Liver (tissue), 8 donors: ENCODE measurements at regions not wholly inside any gene's neighbourhood (a gene's known extent, or its start where the extent isn't known, plus 50 kb on each side); places are given as distances from the start of the nearest gene placed in this dataset.
"Not testable (repeated sequence)": the region's sequence is repeated elsewhere in the genome, so short reads cannot be mapped to it uniquely, and the experiment has no call there.

ENCODE experiments used
- DNase-seq: peaks from one replicate; pipeline ENCODE4 v3.0.0-alpha.2; 2017; ENCODE audit warnings: low spot score
- H3K27ac ChIP-seq, 2 donors: one replicate each; pipeline ENCODE4 v1.7.0; 2013; ENCODE audit warnings: inconsistent platforms in 2 of 2, low read length in 2 of 2, control low read depth in 1 of 2, low read depth in 1 of 2, mild to moderate bottlenecking in 1 of 2
- H3K27me3 ChIP-seq, 4 donors: one replicate each; pipeline versions ENCODE4 v1.6.1 to v1.7.0; 2013; ENCODE audit warnings: low read length in 3 of 4, inconsistent platforms in 1 of 4, mild to moderate bottlenecking in 1 of 4, moderate library complexity in 1 of 4; ENCODE audit not compliant: control insufficient read depth in 4 of 4, insufficient read depth in 4 of 4
- H3K36me3 ChIP-seq, 4 donors: one replicate each; pipeline versions ENCODE4 v1.6.1 to v1.7.0; 2013; ENCODE audit warnings: low read length in 3 of 4, mild to moderate bottlenecking in 3 of 4, low read depth in 1 of 4, moderate library complexity in 1 of 4; ENCODE audit not compliant: control insufficient read depth in 4 of 4, insufficient read depth in 3 of 4
- H3K4me1 ChIP-seq, 4 donors: one replicate each; pipeline versions ENCODE4 v1.6.1 to v1.7.0; 2013; ENCODE audit warnings: low read length in 3 of 4, mild to moderate bottlenecking in 3 of 4, moderate library complexity in 1 of 4; ENCODE audit not compliant: control insufficient read depth in 4 of 4, insufficient read depth in 4 of 4
- H3K4me3 ChIP-seq, 3 donors: one replicate each; pipeline versions ENCODE4 v1.6.1 to v1.7.0; 2013; ENCODE audit warnings: low read length in 3 of 3, control low read depth in 1 of 3, low read depth in 1 of 3, mild to moderate bottlenecking in 1 of 3
- H3K9ac ChIP-seq, 2 donors: one replicate each; pipeline ENCODE4 v1.7.0; 2013; ENCODE audit warnings: low read length in 2 of 2, mild to moderate bottlenecking in 2 of 2, moderate library complexity in 2 of 2, control low read depth in 1 of 2, low read depth in 1 of 2
- H3K9me3 ChIP-seq, 4 donors: one replicate each; pipeline versions ENCODE4 v1.6.1 to v1.7.0; 2013; ENCODE audit warnings: low read length in 3 of 4; ENCODE audit not compliant: control insufficient read depth in 4 of 4
- EGR1 ChIP-seq, 2 donors: IDR thresholded peaks; 2 replicates each; pipeline ENCODE4 v1.6.1; 2016 to 2018; ENCODE audit warnings: antibody characterized with exemption in 2 of 2, low read depth in 2 of 2
- FOXA1 ChIP-seq: IDR thresholded peaks from 2 replicates; pipeline ENCODE4 v1.6.1; 2016; ENCODE audit warnings: antibody characterized with exemption
- FOXA2 ChIP-seq: IDR thresholded peaks from 2 replicates; pipeline ENCODE4 v1.6.1; 2016; ENCODE audit warnings: antibody characterized with exemption
- GABPA ChIP-seq, 2 donors: IDR thresholded peaks in 1 of 2; conservative IDR thresholded peaks in 1 of 2; 2 replicates each; pipeline ENCODE4 v1.6.1; 2016; ENCODE audit warnings: antibody characterized with exemption in 2 of 2, mild to moderate bottlenecking in 1 of 2, moderate library complexity in 1 of 2
- HNF4A ChIP-seq, 2 donors: conservative IDR thresholded peaks; 2 replicates each; pipeline ENCODE4 v1.6.1; 2016; ENCODE audit warnings: antibody characterized with exemption in 2 of 2, mild to moderate bottlenecking in 2 of 2
- JUND ChIP-seq, 2 donors: IDR thresholded peaks; 2 replicates each; pipeline ENCODE4 v1.6.1; 2016; ENCODE audit warnings: antibody characterized with exemption in 2 of 2
- NR2F2 ChIP-seq: IDR thresholded peaks from 2 replicates; pipeline ENCODE4 v1.6.1; 2016; ENCODE audit warnings: antibody characterized with exemption
- RAD21 ChIP-seq, 2 donors: IDR thresholded peaks; 2 replicates each; pipeline ENCODE4 v1.6.1; 2016; ENCODE audit warnings: antibody characterized with exemption in 2 of 2, mild to moderate bottlenecking in 2 of 2
- REST ChIP-seq: IDR thresholded peaks from 2 replicates; pipeline ENCODE4 v1.6.1; 2016; ENCODE audit warnings: antibody characterized with exemption, mild to moderate bottlenecking
- RXRA ChIP-seq, 2 donors: IDR thresholded peaks; 2 replicates each; pipeline ENCODE4 v1.6.1; 2017 to 2018; ENCODE audit warnings: antibody characterized with exemption in 2 of 2, mild to moderate bottlenecking in 1 of 2
- SP1 ChIP-seq: IDR thresholded peaks from 2 replicates; pipeline ENCODE4 v1.6.1; 2018; ENCODE audit warnings: antibody characterized with exemption, mild to moderate bottlenecking
- TAF1 ChIP-seq: conservative IDR thresholded peaks from 2 replicates; pipeline ENCODE4 v1.6.1; 2016; ENCODE audit warnings: antibody characterized with exemption, mild to moderate bottlenecking
- YY1 ChIP-seq: IDR thresholded peaks from 2 replicates; pipeline ENCODE4 v1.6.1; 2016; ENCODE audit warnings: antibody characterized with exemption, mild to moderate bottlenecking
- ZBTB33 ChIP-seq: IDR thresholded peaks from 2 replicates; pipeline ENCODE4 v1.6.1; 2016; ENCODE audit warnings: antibody characterized with exemption
- WGBS: extraction: QIAGEN DNeasy Blood & Tissue Kit; methylation state at CpG from one replicate; pipeline ENCODE4 v1.1.7; 2013; 5-methylcytosine and 5-hydroxymethylcytosine counted together
- TF ChIP-seq, protein P1 (sequence below): IDR thresholded peaks from 2 replicates; pipeline ENCODE4 v1.6.1; 2016; ENCODE audit warnings: antibody characterized with exemption
- TF ChIP-seq, protein P2 (sequence below): fragments of 150-350 bp; IDR thresholded peaks from 2 replicates; pipeline ENCODE4 v1.5.1; 2017; ENCODE audit warnings: improper control_type of control experiment, low read depth, low read length; ENCODE audit not compliant: missing input control
- donor health status: healthy.
- donor health status: healthy.
- donor health status: healthy.
- donor health status: healthy.
- donor health status: healthy.

- Histone ChIP-seq H3K9me3 (no peaks in the 10 kb centered on the region), H3K4me3 (no peak overlapping the region), H3K27ac (no peak overlapping the region), H3K9ac (no peak overlapping the region), H3K36me3 (no peaks in the 10 kb centered on the region), H3K4me1 (no peaks in the 10 kb centered on the region), H3K27me3 (peaks cover 0 to 3% (median 0%) of the 10 kb centered on the region in 4 donors)
- WGBS, result 31% methylated on average over 5 of the region's 5 CpGs
- TF ChIP-seq ZBTB33 (no peak), RXRA (IDR thresholded peaks at IDR 0.05) (no peak), HNF4A (conservative IDR thresholded peaks at IDR 0.05) (no peak), YY1 (no peak), TAF1 (no peak), JUND (IDR thresholded peaks at IDR 0.05) (no peak), SP1 (no peak), REST (no peak), FOXA1 (no peak), FOXA2 (no peak), NR2F2 (no peak), RAD21 (IDR thresholded peaks at IDR 0.05) (peak; percentile 61 to 68), GABPA (IDR thresholded peaks at IDR 0.05 in 1 of 2, conservative IDR thresholded peaks at IDR 0.05 in 1 of 2) (no peak), EGR1 (IDR thresholded peaks at IDR 0.05; ENCODE audit: low read depth in 2 of 2) (no peak)
- TF ChIP-seq, protein P1, sequence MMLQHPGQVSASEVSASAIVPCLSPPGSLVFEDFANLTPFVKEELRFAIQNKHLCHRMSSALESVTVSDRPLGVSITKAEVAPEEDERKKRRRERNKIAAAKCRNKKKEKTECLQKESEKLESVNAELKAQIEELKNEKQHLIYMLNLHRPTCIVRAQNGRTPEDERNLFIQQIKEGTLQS, result no peak
- TF ChIP-seq, protein P2, sequence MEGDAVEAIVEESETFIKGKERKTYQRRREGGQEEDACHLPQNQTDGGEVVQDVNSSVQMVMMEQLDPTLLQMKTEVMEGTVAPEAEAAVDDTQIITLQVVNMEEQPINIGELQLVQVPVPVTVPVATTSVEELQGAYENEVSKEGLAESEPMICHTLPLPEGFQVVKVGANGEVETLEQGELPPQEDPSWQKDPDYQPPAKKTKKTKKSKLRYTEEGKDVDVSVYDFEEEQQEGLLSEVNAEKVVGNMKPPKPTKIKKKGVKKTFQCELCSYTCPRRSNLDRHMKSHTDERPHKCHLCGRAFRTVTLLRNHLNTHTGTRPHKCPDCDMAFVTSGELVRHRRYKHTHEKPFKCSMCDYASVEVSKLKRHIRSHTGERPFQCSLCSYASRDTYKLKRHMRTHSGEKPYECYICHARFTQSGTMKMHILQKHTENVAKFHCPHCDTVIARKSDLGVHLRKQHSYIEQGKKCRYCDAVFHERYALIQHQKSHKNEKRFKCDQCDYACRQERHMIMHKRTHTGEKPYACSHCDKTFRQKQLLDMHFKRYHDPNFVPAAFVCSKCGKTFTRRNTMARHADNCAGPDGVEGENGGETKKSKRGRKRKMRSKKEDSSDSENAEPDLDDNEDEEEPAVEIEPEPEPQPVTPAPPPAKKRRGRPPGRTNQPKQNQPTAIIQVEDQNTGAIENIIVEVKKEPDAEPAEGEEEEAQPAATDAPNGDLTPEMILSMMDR, result peak; percentile 21
- DNase-seq, result no peak
Measured at GRCh38 chr6:99822741-99823512, 171.1 kb downstream of the MCHR2 start.

GRCh38 chr6:99823513-99824235 is 170.3 kb downstream of the MCHR2 start:
- WGBS, result 9% methylated on average over 12 of the region's 34 CpGs
- H3K9me3 ChIP-seq, H3K27me3 ChIP-seq, H3K9ac ChIP-seq, H3K27ac ChIP-seq, H3K4me3 ChIP-seq, H3K4me1 ChIP-seq, DNase-seq, H3K36me3 ChIP-seq: not testable (repeated sequence)
